ENCODE measurements at regions not wholly inside any gene's neighbourhood (a gene's known extent, or its start where the extent isn't known, plus 50 kb on each side); places are given as distances from the start of the nearest gene placed in this dataset.
A peak's percentile ranks its signal among the peaks of the same experiment; 100 is the strongest.

- TF ChIP-seq AFF4 (CRISPR knock-in tag; IDR thresholded peaks at IDR 0.05) (no peak), REST (IDR thresholded peaks at IDR 0.05; ENCODE audit: borderline replicate concordance) (peak; percentile 88), REST (CRISPR knock-in tag; IDR thresholded peaks at IDR 0.05; ENCODE audit: low read depth) (no peak; the same call in 1 of the 2 replicates), ZC3H8 (IDR thresholded peaks at IDR 0.05) (no peak), GTF2B (IDR thresholded peaks at IDR 0.05; ENCODE audit: extremely low read depth, insufficient read length) (no peak), RCOR1 (IDR thresholded peaks at IDR 0.05; ENCODE audit: borderline replicate concordance in 1 of 2, low read depth in 2 of 2, low read length in 2 of 2) (no peak)
Measured at GRCh38 chr22:19639610-19640135, 74.6 kb upstream of the SEPTIN5 start (continued).
